ENCODE measurements at regions not wholly inside any gene's neighbourhood (a gene's known extent, or its start where the extent isn't known, plus 50 kb on each side); places are given as distances from the start of the nearest gene placed in this dataset.

GRCh38 chr4:184954482-184954881 is 63.8 kb upstream of the HELT start:
- no peak for ATAC-seq (ENCODE audit: low read depth)
- TF ChIP-seq, protein P1, sequence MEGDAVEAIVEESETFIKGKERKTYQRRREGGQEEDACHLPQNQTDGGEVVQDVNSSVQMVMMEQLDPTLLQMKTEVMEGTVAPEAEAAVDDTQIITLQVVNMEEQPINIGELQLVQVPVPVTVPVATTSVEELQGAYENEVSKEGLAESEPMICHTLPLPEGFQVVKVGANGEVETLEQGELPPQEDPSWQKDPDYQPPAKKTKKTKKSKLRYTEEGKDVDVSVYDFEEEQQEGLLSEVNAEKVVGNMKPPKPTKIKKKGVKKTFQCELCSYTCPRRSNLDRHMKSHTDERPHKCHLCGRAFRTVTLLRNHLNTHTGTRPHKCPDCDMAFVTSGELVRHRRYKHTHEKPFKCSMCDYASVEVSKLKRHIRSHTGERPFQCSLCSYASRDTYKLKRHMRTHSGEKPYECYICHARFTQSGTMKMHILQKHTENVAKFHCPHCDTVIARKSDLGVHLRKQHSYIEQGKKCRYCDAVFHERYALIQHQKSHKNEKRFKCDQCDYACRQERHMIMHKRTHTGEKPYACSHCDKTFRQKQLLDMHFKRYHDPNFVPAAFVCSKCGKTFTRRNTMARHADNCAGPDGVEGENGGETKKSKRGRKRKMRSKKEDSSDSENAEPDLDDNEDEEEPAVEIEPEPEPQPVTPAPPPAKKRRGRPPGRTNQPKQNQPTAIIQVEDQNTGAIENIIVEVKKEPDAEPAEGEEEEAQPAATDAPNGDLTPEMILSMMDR (IDR thresholded peaks at IDR 0.05; ENCODE audit: poor library complexity, severe bottlenecking), result no peak

DNA sequence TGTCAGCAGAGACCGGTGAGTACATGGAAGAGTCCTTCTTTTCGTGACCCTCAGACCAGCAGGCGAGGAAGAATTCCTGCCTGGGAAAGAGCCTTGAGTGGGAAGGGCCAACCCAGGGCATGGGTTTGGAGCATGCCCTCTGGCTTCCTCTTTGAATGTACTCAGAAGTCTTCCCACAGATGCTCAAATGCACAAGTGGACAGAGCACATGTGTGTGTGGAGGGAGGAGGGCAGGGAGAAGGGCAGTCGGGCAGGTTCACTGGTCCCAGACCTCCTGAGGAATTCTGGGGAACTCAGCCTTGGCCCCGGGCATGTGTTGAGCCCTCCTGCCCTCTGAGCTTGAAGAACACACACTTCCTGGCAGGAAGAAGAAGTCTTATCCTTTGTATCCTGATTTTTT is 63.2 kb upstream of the HELT start:
- no peak overlapping the region for H3K4me3 ChIP-seq (ENCODE audit: severe bottlenecking)
- no peak for DNase-seq (ENCODE audit: low spot score)
- TF ChIP-seq, protein P1 (IDR thresholded peaks at IDR 0.05; ENCODE audit: poor library complexity, severe bottlenecking), result no peak
- ATAC-seq (ENCODE audit: low read depth), result no peak
- no peak overlapping the region for H3K27ac ChIP-seq (ENCODE audit: poor library complexity, severe bottlenecking)
- H3K36me3 ChIP-seq (ENCODE audit: low read depth), result no peaks in the 10 kb centered on the region
- H3K9me3 ChIP-seq (ENCODE audit: severe bottlenecking), result no peaks in the 10 kb centered on the region
- H3K4me1 ChIP-seq (ENCODE audit: insufficient read depth, poor library complexity, severe bottlenecking), result no peaks in the 10 kb centered on the region
- H3K27me3 ChIP-seq (ENCODE audit: insufficient read depth, poor library complexity, severe bottlenecking), result no peaks in the 10 kb centered on the region

More at GRCh38 chr4:184954482-184954881, 63.8 kb upstream of the HELT start:
- Histone ChIP-seq H3K9me3 (ENCODE audit: severe bottlenecking) (no peaks in the 10 kb centered on the region), H3K4me1 (ENCODE audit: insufficient read depth, poor library complexity, severe bottlenecking) (no peaks in the 10 kb centered on the region), H3K27ac (ENCODE audit: poor library complexity, severe bottlenecking) (no peak overlapping the region), H3K4me3 (ENCODE audit: severe bottlenecking) (no peak overlapping the region), H3K27me3 (ENCODE audit: insufficient read depth, poor library complexity, severe bottlenecking) (peaks cover 1% of the 10 kb centered on the region), H3K36me3 (ENCODE audit: low read depth) (no peaks in the 10 kb centered on the region)
- no peak for DNase-seq (ENCODE audit: low spot score)

DNA sequence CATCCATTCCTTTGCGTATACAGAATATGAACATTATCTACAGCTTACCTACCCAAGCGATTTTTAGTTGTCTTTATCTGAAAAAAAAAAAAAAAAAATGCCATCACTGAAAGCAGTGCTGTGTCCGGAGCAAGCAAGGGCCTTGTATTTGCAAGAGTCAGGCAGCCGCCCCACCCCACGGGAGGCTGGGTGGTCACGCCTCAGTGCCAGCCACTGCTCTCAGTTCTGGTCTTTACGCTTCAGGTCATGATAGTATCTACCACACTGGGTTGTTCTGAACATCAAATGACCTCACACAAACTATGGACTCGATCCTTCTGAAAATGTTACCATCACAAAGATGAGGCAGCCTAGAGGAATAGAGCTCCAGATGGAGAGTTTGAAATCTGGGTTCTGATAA is 62.7 kb upstream of the HELT start:
- Histone ChIP-seq H3K4me1 (ENCODE audit: insufficient read depth, poor library complexity, severe bottlenecking) (no peaks in the 10 kb centered on the region), H3K27ac (ENCODE audit: poor library complexity, severe bottlenecking) (no peak overlapping the region), H3K36me3 (ENCODE audit: low read depth) (no peaks in the 10 kb centered on the region), H3K9me3 (ENCODE audit: severe bottlenecking) (no peaks in the 10 kb centered on the region), H3K27me3 (ENCODE audit: insufficient read depth, poor library complexity, severe bottlenecking) (no peaks in the 10 kb centered on the region), H3K4me3 (ENCODE audit: severe bottlenecking) (no peak overlapping the region)
- DNase-seq (ENCODE audit: low spot score) (no peak), ATAC-seq (ENCODE audit: low read depth) (no peak)
- TF ChIP-seq, protein P1 (IDR thresholded peaks at IDR 0.05; ENCODE audit: poor library complexity, severe bottlenecking), result no peak

DNA sequence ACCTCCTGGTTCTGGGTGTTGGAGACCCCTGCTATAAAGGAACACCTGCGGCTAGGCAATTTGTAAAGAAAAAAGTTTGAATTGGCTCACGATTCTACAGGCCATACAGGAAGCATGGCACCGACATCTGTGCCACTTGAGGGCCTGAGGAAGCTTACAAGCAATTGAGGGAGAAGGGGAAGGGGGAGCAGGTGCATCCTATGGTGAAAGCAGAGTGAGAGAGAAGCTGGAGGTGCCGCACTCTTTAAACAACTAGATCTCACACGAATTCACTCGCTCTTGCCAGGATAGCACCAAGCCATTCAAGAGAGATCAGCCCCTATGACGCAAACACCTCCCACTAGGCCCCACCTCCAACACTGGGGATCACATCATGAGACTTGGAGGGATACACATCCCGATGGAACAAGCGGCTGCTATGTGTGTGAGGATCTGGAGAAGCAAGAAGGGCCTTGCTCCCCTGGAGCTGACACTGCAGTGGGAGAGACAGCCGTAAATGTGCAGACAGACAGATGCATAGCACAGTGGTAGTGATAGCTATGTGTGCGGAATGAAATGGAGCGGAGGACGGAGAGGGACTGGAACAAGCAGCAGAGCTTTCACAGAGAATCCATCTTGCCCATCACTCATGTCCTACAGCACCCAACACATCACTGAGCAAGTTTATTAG is 60.7 kb upstream of the HELT start:
- ATAC-seq (ENCODE audit: low read depth) (no peak), DNase-seq (ENCODE audit: low spot score) (no peak)
- Histone ChIP-seq H3K36me3 (ENCODE audit: low read depth) (no peaks in the 10 kb centered on the region), H3K4me3 (ENCODE audit: severe bottlenecking) (no peak overlapping the region), H3K4me1 (ENCODE audit: insufficient read depth, poor library complexity, severe bottlenecking) (no peaks in the 10 kb centered on the region), H3K27me3 (ENCODE audit: insufficient read depth, poor library complexity, severe bottlenecking) (no peaks in the 10 kb centered on the region), H3K9me3 (ENCODE audit: severe bottlenecking) (no peaks in the 10 kb centered on the region), H3K27ac (ENCODE audit: poor library complexity, severe bottlenecking) (no peak overlapping the region)
- TF ChIP-seq, protein P1 (IDR thresholded peaks at IDR 0.05; ENCODE audit: poor library complexity, severe bottlenecking), result no peak

DNA sequence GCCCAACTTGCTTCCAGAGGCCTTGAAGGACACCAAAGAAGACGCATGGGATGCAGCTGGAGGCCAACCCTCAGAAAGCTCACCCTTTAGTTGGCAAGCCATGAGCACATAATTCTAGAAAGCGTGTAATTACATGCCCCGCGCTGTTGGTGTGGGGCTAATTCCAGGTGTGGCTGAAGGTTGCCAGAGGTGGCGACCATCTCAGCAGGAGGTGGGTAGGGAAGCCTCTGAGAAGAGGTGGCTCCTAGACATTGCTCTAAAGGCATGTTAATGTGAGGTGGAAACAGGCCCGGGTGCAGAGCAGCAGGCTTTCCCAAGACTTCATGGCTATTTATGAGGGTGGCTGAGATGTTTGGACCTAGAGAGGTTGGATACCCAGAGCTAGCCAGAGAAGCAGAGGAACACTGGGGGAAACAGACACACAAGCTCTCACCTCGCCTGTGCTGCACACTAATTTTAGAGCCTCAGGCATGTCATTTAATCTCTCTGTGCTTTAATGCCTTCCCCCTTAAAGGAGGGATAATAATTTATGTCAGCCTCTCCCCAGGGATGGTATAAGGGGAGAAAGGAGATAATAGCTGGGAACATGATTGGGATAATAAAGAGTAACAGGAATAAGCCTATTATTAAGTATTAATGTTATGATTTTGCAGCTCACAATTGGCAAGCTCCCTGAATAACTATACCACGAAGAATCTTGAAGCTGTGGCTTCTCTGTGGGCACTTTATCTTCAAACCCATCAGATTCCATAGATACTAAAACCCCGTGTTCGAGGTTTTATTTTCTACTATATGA is 60.0 kb upstream of the HELT start:
- TF ChIP-seq, protein P1 (IDR thresholded peaks at IDR 0.05; ENCODE audit: poor library complexity, severe bottlenecking), result no peak

More for the DNA sequence above, 60.0 kb upstream of the HELT start:
- no peak overlapping the region for H3K27ac ChIP-seq (ENCODE audit: poor library complexity, severe bottlenecking)
- ATAC-seq (ENCODE audit: low read depth), result no peak
- H3K4me3 ChIP-seq (ENCODE audit: severe bottlenecking), result no peak overlapping the region
- DNase-seq (ENCODE audit: low spot score), result no peak
- H3K4me1 ChIP-seq (ENCODE audit: insufficient read depth, poor library complexity, severe bottlenecking), result no peaks in the 10 kb centered on the region
- no peaks in the 10 kb centered on the region for H3K9me3 ChIP-seq (ENCODE audit: severe bottlenecking)
- no peaks in the 10 kb centered on the region for H3K36me3 ChIP-seq (ENCODE audit: low read depth)
- no peaks in the 10 kb centered on the region for H3K27me3 ChIP-seq (ENCODE audit: insufficient read depth, poor library complexity, severe bottlenecking)

Data from RWPE2 (cell line).